IPS DF 4.7 (cell line): ENCODE measurements at regions not wholly inside any gene's neighbourhood (a gene's known extent, or its start where the extent isn't known, plus 50 kb on each side); places are given as distances from the start of the nearest gene placed in this dataset.
"Not testable (repeated sequence)": the region's sequence is repeated elsewhere in the genome, so short reads cannot be mapped to it uniquely, and the experiment has no call there.

ENCODE experiments used
- DNase-seq: peaks from one replicate; pipeline ENCODE4 v3.0.0-alpha.2; 2013; ENCODE audit warnings: low spot score; ENCODE audit errors: extremely low read depth

DNA sequence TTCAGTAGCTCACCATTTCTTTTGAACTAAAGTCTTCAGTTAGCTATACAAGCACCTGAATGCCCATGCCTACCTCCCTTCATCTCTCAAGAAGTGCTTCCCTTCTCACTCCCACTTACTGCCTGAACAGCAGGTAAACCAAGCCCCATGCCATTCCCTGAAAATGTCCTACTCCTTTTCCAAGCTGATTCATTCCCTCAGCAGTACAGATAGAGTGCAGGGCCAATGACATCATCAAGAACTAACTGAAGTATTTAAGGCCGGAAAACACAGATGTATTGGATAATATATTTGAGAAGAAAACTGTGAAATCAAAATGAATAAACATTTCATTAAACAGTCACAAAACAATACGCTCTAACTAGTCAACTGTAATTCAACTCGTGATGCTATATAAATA is 478.8 kb upstream of the CDH11 start:
- DNase-seq = no peak

DNA sequence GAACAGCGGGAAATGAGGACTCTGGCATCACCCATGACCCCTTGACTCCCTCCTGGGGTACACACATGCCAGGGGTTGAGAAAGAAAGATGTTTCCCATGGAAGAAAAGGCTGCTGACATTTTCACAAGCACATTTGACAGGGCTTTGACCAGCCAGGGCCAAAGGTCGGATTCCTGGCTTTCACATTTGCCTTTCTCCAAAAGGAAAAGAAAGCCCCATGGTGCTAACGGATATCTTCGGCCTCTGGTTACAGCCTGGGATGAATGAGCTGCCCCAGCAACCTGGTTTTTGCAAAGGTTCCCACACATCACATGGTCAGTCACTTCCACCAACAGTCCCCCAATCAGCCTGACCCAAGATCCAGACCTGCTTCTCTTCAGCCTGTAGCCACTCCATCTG is 478.2 kb upstream of the CDH11 start:
- DNase-seq = no peak

DNA sequence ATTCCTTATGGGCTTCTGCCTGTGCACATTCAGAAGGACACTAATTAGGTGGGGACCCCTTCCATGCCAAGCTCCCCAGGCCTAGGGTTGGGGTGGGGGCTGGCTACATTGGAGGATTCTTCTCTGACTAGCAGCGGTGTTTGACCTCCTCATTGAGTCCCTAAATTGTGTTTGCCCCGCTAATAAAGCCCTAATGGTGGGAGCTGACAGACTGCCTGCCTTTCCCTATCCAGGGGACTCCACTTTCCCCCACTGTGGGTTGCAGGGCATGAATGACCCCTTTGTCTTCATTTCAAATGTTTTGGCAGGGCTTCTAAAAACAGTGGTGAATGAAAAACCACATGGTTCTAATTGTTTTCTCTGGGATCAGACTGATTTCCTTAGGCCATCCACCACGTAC is 476.8 kb upstream of the CDH11 start:
- DNase-seq = no peak

DNA sequence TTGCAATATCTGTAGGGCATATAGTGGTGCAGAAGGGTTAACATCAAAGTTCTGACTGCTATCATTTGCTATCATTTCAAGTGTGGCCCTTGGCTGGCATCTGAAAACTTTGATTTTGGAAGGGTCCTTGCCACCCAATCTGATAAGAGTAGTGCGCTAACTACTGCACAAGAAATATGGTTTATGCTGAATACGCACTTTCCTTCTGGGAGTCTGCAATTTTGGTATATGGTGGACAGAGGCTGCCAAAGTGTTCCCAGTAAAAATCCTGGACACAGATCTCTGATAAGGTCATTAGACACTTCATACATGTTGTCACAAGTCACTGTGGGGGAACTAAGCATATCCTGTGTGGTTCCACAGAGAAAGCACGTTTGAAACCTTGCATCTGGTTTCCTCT is 461.6 kb upstream of the CDH11 start:
- no peak for DNase-seq

DNA sequence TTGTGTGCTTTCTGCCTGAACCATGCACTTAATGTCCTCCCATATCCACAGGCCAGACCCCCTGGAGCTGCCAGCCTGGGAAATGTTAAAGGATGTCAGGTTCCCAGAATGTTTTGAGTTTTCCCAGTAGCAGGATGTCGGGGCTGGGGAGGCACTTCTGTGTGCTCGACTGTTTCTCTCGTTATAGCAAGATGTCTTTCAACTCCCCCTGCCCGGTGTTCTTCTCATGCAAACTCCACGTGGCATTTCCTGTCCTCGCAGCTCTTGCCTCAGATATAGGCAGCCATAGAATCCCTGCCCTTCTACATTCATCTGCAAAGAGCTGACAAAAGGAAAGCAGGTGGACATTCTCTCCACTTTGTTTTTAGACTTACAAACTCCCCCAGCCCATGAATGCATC is 457.2 kb upstream of the CDH11 start:
- DNase-seq = no peak

DNA sequence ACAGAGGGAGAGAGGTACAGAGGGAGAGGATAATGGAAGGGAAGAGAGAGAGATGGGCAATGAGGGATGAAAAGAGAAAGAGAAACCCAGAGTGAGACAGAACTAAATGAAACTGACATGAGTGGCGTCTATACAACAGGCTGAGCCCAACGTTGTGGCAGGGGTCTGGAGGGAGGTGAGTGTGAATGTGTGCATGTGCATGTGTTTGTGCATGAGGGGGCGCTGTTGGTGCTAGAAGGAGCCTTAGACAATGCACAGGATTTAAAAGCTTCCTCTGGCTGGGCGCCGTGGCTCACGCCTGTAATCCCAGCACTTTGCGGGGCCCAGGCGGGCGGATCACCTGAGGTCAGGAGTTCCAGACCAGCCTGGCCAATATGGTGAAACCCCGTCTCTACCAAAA is 454.8 kb upstream of the CDH11 start:
- peak; percentile 44 for DNase-seq

DNA sequence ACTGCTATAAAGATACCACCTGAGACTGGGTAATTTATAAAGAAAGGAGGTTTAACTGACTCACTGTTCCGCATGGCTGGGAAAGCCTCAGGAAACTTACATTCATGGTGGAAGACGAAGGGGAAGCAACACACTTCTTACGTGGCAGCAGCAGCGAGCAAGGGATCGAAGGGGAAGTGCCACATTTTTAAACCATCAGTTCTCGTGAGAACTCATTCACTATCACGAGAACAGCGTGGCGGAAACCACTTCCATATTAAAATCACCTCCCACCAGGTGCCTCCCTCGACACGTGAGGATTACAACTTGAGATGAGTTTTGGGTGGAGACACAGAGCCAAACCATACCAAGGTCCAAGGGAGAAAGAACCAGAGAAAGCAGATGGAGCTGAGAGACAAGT is 454.3 kb upstream of the CDH11 start:
- no peak for DNase-seq

DNA sequence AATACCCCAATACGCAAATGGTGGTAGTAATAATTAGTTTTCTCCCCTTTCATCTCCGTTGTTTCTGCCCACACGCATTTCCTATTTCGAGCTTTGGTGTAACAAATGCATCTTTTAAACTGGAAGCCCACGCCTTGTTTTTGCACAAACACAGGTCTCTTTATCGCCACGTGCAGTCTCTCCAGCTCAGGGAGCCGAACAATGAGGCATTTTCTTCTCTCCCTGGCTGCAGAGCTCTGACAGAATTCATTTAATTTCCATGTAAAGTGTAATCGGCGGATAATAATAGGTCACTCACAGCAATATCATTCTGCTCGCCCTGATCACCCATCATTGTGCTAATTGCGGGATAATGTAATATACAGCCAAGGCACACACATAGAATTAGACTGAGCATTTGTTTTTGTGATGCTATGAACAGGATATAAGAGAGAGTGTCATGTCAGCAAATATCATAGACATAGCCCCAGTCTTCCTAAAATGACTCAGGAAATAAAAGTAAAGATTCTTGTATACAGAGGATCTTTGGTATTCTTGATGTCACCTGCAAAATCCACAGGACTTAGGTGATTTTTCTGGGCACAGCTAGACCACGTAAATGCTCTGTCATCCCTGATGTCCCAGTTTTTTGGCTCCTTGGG is 452.6 kb upstream of the CDH11 start:
- no peak for DNase-seq

DNA sequence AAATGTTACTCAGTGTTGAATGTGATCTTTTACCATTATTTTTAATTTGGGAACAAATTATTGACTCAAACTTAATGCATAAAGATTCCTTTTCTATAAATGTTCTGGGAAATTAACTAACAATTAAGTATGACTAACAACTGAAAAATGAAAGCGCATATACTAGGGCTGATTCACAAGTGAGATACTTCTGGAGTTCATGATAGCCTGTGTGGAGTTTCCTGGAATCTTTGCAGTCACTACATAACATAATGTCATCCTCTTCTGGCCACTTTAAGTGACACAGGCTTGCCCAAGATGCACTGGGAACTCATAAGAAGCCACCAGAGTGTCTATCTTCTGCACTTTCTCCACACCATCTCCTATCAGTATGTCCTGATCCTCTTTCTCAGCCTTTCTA is 450.3 kb upstream of the CDH11 start:
- DNase-seq = no peak

DNA sequence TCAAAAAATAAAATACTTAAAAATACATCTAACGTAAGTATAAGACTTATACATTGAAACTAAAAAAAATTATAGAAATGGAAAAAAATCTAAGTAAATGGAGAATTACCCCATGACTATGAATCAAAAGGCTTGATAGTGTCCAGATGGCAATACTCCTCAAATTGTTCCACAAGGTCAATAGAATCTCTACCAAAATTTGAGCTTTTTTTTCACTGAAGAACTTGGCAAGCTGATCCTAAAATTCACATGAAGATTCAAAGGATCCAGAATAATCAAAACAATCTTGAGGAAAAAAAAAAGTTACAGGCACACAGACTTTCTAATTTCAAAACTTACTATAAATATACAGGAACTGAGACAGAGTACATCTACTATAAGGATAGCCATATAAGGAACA is 448.4 kb upstream of the CDH11 start:
- DNase-seq = no peak

DNA sequence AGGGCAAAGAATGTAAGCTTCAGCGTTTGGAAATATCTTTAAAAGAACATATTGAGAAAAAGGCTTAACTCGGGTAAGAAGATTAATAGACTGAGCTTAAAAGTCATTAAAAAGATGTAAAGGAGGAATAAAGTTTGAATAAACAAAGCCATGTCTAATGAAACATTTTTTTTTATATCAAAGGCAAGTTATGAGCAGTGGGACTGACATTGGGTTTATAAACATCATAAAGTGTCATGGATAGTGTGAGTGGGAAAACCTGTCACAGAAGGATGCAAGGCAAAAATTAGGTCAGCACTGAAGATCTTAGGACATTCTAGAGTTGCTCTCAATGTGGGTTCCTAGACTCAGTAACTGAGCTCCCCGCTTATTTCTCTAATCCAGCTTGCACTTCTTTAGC is 438.0 kb upstream of the CDH11 start:
- DNase-seq = no peak

DNA sequence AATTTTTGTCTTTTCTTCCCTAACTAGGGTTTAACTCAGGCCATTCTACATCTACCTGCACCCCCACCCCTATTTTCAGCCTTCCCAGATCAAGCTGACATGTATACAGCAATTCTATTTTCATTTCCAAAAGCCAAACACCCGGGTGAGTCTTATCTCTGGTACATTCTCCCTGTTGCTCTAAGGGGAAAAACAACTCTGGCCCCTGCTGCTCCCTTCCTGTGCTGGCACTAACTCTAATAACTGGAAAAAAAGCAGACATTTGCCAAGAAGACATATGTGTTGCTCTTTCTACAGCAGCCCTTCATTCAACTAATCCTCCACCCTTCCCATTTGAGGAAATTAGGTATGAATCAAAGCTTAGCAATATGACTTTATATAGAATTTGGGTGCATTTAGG is 427.8 kb upstream of the CDH11 start:
- not testable (repeated sequence) for DNase-seq

DNA sequence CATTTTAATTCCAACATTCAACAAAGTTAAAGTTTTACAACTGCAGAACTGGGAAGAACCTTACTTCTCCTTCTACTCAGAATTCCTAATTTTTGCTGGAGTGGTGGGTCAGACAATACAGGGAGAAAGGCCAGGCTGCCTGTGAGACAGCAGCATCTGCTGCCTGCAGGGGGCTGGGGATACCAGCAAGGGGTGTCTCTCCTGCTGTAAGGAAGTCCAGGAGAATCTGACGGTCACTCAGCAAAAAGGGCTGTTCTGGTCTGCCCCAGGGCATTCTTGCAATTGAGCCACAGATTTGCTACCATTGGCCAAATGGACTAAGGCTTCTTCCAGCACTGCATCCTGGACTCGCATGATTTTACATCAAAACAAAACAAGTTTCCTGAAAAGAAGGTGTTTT is 426.6 kb upstream of the CDH11 start:
- DNase-seq = no peak

DNA sequence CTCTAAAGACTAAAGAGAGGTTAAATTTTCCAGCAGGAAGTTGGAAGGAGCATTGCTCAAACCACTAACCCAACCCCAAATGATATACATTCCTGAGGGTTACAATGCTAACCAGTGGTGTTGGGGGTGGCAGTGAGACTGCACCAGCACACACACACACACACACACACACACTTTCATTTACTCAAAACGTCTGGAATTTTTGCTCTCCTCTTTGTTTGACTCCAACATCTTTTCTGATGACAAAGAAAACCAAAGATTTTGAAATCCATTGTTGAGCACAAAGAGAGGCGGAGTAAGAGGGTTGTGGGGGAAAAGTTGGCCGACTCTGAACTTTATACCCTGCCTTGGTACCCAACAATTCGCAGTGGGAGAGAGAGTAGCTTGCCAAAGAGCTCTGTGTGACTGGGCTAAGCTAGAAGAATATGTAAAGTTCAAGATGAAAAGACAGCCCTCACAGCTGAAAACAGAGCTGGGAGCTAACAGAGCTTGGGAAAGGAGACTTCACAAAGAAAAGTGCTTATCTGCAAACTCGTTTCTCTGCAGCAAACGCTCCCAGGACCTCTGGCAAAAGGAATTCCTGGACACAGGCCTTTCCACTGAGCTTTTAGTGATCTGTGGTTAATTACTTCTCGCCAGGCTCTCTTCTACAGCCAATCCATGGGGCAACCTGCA is 426.0 kb upstream of the CDH11 start:
- DNase-seq = no peak

DNA sequence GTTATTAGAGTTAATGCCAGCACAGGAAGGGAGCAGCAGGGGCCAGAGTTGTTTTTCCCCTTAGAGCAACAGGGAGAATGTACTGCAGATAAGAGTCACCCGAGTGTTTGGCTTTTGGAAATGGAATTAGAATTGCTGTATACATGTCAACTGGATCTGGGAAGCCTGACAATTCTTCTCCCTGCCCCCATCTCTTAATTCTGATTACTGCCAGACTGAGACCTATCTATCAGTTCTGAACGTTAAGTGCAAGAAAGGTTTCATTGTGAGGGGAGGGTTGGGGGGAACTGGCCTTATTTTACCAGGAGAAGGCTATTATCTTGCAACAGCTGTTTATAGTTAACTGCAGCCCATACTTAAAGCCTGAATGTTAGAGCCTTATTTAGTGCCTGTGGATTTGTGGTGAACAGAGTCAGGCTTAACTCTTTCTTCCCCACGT is 424.5 kb upstream of the CDH11 start:
- no peak for DNase-seq

DNA sequence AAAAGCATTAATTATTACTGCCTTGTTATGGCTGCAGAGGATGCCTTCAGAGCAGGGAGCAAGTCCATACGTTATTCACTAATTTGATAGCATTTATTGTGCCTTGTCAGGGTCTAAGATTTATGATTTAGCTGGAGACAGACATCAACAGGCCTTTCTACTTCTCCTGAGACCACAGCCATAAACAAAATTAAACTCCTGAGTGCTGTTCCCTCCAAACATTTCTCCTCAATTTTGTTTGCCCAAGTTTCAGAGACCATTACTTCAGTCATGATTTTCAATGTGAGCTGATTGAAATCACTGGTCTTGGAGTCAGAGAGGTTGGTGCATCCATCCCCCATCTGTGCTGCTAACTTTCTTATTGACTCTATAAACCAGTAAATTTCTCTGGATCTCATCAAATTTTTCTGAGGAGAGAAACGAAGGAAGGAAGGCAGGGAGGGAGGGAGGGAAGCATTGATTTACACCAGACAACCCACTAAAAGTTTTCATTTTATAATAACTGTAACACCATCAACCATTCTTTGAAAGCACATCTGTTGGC is 423.6 kb upstream of the CDH11 start:
- no peak for DNase-seq

DNA sequence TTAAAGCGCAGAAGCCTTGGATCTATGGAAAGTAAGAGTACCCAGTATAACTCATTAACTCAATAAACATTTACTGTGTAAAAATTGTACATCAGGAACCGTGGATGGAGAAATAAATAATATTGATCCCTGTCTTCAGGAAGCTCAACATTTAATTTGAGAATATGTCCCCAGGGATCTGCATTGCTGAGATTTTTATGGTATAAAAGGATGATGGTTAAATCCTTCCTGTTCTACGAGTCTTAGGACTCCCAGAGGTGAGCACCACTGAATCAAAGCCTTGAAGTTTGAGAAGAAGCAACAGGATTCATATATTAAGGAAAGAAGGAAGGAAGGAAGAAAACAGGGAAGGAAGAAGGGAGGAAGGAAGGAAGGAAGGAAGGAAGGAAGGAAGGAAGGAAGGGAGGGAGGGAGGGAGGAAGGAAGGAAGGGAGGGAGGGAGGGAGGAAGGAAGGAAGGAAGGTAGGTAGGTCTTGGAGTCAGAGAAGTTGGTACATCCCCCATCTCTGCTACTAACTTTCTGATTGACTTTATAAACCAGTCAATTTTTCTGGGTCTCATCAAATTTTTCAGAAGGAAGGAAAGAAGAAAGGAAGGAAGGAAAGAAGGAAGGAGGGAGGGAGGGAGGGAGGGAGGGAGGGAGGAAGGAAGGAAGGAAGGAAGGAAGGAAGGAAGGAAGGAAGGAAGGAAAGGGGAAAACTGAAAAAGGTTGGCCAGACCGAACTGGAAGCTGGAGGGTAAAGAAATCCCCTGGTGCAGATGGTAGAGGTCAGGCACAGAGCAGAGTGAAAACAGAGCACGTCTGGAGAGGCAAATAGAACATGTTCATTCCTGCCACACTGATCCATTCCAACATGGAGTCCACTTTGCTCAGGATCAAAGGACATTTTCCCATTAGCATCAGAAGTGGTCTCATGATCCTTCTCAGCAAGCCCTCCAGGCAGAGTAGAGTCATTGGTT is 422.2 kb upstream of the CDH11 start:
- DNase-seq = no peak

DNA sequence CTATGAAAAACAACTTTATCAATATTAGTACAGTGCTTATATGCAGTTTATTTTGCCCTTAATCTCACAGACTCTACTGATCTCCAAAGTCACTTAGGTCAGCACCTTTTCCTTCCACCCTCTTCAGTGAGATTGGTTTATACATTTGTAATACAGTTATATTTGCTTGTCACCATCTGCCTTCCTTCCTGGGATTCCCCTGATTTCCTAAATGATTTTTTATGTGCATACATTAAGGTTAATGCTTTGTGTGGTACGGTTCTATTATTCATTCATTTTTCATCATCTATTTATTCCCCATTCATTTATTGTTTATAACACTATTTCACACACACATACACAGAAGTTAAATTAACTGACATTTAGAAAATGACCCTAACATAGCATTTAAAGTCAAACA is 419.8 kb upstream of the CDH11 start:
- no peak for DNase-seq

DNA sequence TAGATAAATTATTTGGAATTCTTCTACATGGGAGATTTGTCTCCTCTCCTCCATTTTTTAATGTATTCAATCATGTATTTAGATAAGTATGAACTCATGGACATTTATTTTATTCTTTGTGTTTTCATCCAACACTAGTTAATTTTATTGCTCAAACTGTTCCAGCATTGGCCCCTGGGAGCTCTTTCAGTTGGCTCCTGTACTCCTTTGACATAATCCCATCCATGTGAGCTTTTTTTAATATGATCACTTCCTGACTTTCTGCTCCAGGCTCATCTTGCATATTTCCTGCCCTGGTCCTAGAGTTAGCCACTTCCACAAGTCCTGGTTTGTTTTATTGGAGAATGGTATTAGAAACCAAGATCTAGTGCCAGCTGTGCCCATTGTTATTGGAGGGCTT is 419.0 kb upstream of the CDH11 start:
- DNase-seq = no peak

DNA sequence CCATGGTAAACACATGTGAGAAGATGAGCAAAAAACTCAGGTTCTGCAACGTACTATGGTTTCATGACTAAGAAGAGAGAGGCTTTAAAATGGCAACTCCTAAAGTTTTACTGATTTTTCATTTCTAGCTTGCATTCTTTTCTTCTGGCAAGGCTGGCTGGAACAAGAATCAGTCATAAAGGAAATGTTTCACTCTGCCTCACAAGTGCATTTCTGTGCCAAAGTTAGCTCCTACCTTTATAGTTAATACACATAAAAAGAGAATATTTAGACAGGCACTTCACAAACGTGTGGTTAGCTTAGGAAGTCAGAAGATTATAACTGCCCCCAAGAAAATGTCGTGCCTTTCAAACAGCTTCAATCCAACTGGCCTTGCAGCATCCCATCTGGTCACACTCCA is 417.1 kb upstream of the CDH11 start:
- no peak for DNase-seq

DNA sequence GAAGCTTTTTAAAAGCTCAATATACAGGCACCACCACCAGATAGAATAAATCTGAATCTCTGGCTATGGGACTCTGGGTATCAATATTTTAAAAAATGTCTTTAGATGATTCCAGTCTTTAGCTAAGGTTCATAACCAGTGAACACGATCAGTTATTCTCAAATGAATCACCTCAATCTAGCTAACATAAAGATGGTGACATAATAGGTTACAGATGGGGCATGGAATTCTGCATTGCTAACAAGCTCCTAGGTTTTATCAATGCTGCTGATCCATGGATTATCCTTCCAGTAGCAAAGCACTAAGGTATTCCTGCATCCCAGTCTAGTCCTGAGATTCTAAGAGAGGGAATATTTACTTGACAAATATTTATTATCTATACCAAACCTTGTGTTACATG is 415.5 kb upstream of the CDH11 start:
- no peak for DNase-seq

DNA sequence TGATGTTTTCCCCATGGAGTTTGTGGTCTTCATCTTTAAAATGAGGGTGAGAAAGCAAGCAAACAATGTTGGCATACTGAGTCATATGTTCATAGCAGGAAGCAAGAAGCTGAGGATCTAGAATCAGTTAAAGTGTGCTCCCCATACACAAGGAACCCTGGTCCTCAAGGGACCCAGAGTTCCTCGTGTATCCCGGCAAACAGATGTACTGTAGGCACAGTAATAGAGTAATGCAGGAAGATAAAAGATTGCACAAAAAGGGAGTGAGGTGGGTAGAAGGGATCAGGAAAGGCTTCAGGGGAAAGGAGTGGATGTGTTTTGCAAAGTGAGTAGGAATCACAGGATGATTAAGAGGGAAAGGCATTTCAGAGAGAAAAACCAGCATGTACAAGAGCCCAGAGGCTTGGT is 412.3 kb upstream of the CDH11 start:
- DNase-seq = no peak
